CD4-positive, alpha-beta T cell (primary cell): ENCODE measurements at regions not wholly inside any gene's neighbourhood (a gene's known extent, or its start where the extent isn't known, plus 50 kb on each side); places are given as distances from the start of the nearest gene placed in this dataset.

Experiments
- ATAC-seq: fragments of 200-7000 bp; cut with Tn5 transposase; one replicate; pipeline ENCODE4 v1.10.0; 2022; ENCODE audit warnings: mild to moderate bottlenecking; ENCODE audit not compliant: poor library complexity
- CTCF ChIA-PET: fragments of 350-600 bp; sonication (Branson Sonifier 250); formaldehyde crosslinking; loops from one replicate; lab custom pipeline; 2021; ENCODE audit warnings: antibody characterized with exemption, inconsistent platforms; lab: Charles Lee
- POLR2A ChIA-PET: fragments of 350-600 bp; sonication (Branson Sonifier 250); formaldehyde crosslinking; loops from one replicate; lab custom pipeline; 2021; ENCODE audit warnings: antibody characterized with exemption, inconsistent platforms; lab: Charles Lee
- DNase-seq, 14 experiments: peaks; one replicate each; pipeline ENCODE4 v3.0.0-alpha.2; 2013 to 2020; ENCODE audit warnings: mixed read lengths in 2 of 14
- H3K27ac ChIP-seq, 2 donors: one replicate each; pipeline versions ENCODE4 v1.5.1 to v1.7.0; 2013; ENCODE audit warnings: low read length in 2 of 2, low read depth in 1 of 2, mild to moderate bottlenecking in 1 of 2
- H3K27me3 ChIP-seq, 2 experiments: 1 replicate in 1 of 2; 2 replicates in 1 of 2; pipeline versions ENCODE4 v1.6.1 to v1.7.0; 2013; ENCODE audit warnings: low read length in 2 of 2, control low read depth in 1 of 2, mild to moderate bottlenecking in 1 of 2, moderate library complexity in 1 of 2; ENCODE audit not compliant: insufficient read depth in 2 of 2, control insufficient read depth in 1 of 2
- H3K36me3 ChIP-seq: one replicate; pipeline ENCODE4 v1.6.1; 2013; ENCODE audit warnings: low read length, control low read depth; ENCODE audit not compliant: insufficient read depth
- H3K4me1 ChIP-seq: one replicate; pipeline ENCODE4 v1.6.1; 2013; ENCODE audit warnings: low read length, control low read depth; ENCODE audit not compliant: insufficient read depth
- H3K4me3 ChIP-seq: one replicate; pipeline ENCODE4 v1.5.1; 2013; ENCODE audit warnings: mild to moderate bottlenecking, low read length, moderate library complexity
- H3K9me3 ChIP-seq, 2 experiments: 1 replicate in 1 of 2; 2 replicates in 1 of 2; pipeline versions ENCODE4 v1.6.1 to v1.7.0; 2013; ENCODE audit warnings: low read length in 2 of 2, mild to moderate bottlenecking in 2 of 2, control low read depth in 1 of 2, moderate library complexity in 1 of 2; ENCODE audit not compliant: control insufficient read depth in 1 of 2, insufficient read depth in 1 of 2
- H3K27ac Mint-ChIP-seq: one replicate; pipeline ENCODE4 v1.8.0; 2020; ENCODE audit warnings: mixed read lengths
- H3K27me3 Mint-ChIP-seq: one replicate; pipeline ENCODE4 v1.8.0; 2021; ENCODE audit warnings: mixed read lengths
- H3K36me3 Mint-ChIP-seq: one replicate; pipeline ENCODE4 v1.8.0; 2021; ENCODE audit warnings: low read depth, mixed read lengths
- H3K4me1 Mint-ChIP-seq: one replicate; pipeline ENCODE4 v1.8.0; 2021; ENCODE audit warnings: low read depth, mixed read lengths
- H3K4me3 Mint-ChIP-seq: one replicate; pipeline ENCODE4 v1.8.0; 2020; ENCODE audit warnings: mild to moderate bottlenecking, mixed read lengths
- H3K9me3 Mint-ChIP-seq: one replicate; pipeline ENCODE4 v1.8.0; 2020; ENCODE audit warnings: mixed read lengths
- CTCF ChIP-seq: fragments of 200-600 bp; IDR thresholded peaks from one replicate; pipeline ENCODE4 v1.8.0; 2022; ENCODE audit warnings: antibody characterized with exemption, mild to moderate bottlenecking
- intact Hi-C, 2 experiments: fragments of 100-400 bp; cut with DNase I in 1 of 2; cut with micrococcal nuclease in 1 of 2; formaldehyde crosslinking; loops; one replicate each; pipeline versions ENCODE4 v1.15.1 to v1.9.0; 2023 to 2025; cut with DNase I, micrococcal nuclease

- no peaks in the 10 kb centered on the region for H3K9me3 ChIP-seq
- no peak for TF ChIP-seq CTCF
- no peak overlapping the region for H3K4me3 Mint-ChIP-seq
- H3K27ac ChIP-seq, result no peak overlapping the region
- no peaks in the 10 kb centered on the region for H3K4me1 Mint-ChIP-seq
- CTCF ChIA-PET, result no interaction called here
- H3K36me3 ChIP-seq, result no peaks in the 10 kb centered on the region
- H3K27me3 Mint-ChIP-seq, result peaks cover 5% of the 10 kb centered on the region
- POLR2A ChIA-PET, result no interaction called here
- no peak for ATAC-seq
- no peak overlapping the region for H3K4me3 ChIP-seq
- DNase-seq, result no peak
- H3K36me3 Mint-ChIP-seq, result no peaks in the 10 kb centered on the region
- no peaks in the 10 kb centered on the region for H3K4me1 ChIP-seq
- H3K27ac Mint-ChIP-seq, result no peak overlapping the region
- intact Hi-C loops, result no loop called here
- H3K27me3 ChIP-seq, result peaks cover 0 to 4% of the 10 kb centered on the region in 2 experiments
- H3K9me3 Mint-ChIP-seq, result no peaks in the 10 kb centered on the region
Measured at GRCh38 chr4:71232846-71233245, 106.0 kb upstream of the SLC4A4 start.

- intact Hi-C loops, result no loop called here
- no peak overlapping the region for H3K27ac Mint-ChIP-seq
- no peaks in the 10 kb centered on the region for H3K4me1 Mint-ChIP-seq
- no peak for DNase-seq
- ChIA-PET POLR2A (no interaction called here), CTCF (no interaction called here)
- H3K36me3 Mint-ChIP-seq, result no peaks in the 10 kb centered on the region
- no peaks in the 10 kb centered on the region for H3K9me3 Mint-ChIP-seq
- Histone ChIP-seq H3K9me3 (no peaks in the 10 kb centered on the region), H3K27ac (no peak overlapping the region), H3K4me1 (no peaks in the 10 kb centered on the region), H3K4me3 (no peak overlapping the region), H3K27me3 (peaks cover 0 to 4% of the 10 kb centered on the region in 2 experiments), H3K36me3 (no peaks in the 10 kb centered on the region)
- no peak for TF ChIP-seq CTCF
- ATAC-seq, result no peak
- H3K27me3 Mint-ChIP-seq, result peaks cover 5% of the 10 kb centered on the region
- H3K4me3 Mint-ChIP-seq, result no peak overlapping the region
Measured at GRCh38 chr4:71235311-71236201, 103.3 kb upstream of the SLC4A4 start.

GRCh38 chr4:71236226-71236625 lies 102.6 kb upstream of the SLC4A4 start:
- Mint-ChIP-seq H3K36me3 (no peaks in the 10 kb centered on the region), H3K27me3 (peaks cover 5% of the 10 kb centered on the region), H3K4me3 (no peak overlapping the region), H3K4me1 (no peaks in the 10 kb centered on the region), H3K27ac (no peak overlapping the region), H3K9me3 (no peaks in the 10 kb centered on the region)
- Histone ChIP-seq H3K9me3 (no peaks in the 10 kb centered on the region), H3K4me3 (no peak overlapping the region), H3K4me1 (no peaks in the 10 kb centered on the region), H3K27ac (no peak overlapping the region), H3K27me3 (peaks cover 0 to 4% of the 10 kb centered on the region in 2 experiments), H3K36me3 (no peaks in the 10 kb centered on the region)
- intact Hi-C loops, result no loop called here
- CTCF ChIA-PET, result no interaction called here
- DNase-seq (no peak), ATAC-seq (no peak)
- TF ChIP-seq CTCF, result no peak
- POLR2A ChIA-PET, result no interaction called here
